ENCODE measurements at regions not wholly inside any gene's neighbourhood (a gene's known extent, or its start where the extent isn't known, plus 50 kb on each side); places are given as distances from the start of the nearest gene placed in this dataset.

DNA sequence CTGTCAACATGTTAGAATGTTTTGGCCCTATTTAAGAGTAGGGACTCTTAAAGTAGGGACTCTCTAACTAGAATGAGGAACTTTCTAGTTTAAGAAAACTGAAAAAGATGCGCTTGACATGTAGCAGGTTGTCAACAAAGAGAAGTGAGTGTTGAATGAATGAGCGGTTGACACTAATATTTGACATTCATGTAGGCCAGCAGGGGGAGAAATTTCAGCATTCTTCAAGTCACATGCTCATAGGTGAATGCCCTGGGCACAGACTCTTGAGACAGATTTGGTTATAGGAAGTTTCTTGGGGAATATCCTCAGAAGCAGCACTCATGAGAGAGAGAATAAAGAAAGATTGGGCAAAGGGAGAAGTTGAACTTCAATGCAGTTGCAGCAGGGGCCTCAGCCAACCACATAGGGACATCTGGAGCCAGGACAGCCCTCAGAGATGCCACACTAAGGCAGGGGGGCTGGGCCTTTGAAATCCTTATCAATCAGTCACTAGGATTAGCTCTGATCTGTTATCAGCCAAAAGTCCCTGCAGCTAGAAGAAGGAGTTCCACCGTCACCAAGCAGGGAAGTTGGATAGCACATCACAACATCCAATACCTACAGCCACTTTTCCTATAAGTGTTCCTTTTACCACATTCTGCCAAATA lies 145.1 kb upstream of the FKBP1C start:
- TF ChIP-seq, protein P1, sequence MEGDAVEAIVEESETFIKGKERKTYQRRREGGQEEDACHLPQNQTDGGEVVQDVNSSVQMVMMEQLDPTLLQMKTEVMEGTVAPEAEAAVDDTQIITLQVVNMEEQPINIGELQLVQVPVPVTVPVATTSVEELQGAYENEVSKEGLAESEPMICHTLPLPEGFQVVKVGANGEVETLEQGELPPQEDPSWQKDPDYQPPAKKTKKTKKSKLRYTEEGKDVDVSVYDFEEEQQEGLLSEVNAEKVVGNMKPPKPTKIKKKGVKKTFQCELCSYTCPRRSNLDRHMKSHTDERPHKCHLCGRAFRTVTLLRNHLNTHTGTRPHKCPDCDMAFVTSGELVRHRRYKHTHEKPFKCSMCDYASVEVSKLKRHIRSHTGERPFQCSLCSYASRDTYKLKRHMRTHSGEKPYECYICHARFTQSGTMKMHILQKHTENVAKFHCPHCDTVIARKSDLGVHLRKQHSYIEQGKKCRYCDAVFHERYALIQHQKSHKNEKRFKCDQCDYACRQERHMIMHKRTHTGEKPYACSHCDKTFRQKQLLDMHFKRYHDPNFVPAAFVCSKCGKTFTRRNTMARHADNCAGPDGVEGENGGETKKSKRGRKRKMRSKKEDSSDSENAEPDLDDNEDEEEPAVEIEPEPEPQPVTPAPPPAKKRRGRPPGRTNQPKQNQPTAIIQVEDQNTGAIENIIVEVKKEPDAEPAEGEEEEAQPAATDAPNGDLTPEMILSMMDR (IDR thresholded peaks at IDR 0.05; ENCODE audit: insufficient read depth, low read length, poor library complexity, severe bottlenecking) = peak; percentile 33
- no peak for DNase-seq (ENCODE audit: extremely low read depth, insufficient read length)
- no peaks in the 10 kb centered on the region for H3K36me3 ChIP-seq (ENCODE audit: control insufficient read depth, insufficient read depth, low read length)
- no peaks in the 10 kb centered on the region for H3K27me3 ChIP-seq (replicated peaks; ENCODE audit: control insufficient read depth, insufficient read depth, low read length)
- no peak overlapping the region for H3K4me3 ChIP-seq (replicated peaks; ENCODE audit: low read depth, low read length)

DNA sequence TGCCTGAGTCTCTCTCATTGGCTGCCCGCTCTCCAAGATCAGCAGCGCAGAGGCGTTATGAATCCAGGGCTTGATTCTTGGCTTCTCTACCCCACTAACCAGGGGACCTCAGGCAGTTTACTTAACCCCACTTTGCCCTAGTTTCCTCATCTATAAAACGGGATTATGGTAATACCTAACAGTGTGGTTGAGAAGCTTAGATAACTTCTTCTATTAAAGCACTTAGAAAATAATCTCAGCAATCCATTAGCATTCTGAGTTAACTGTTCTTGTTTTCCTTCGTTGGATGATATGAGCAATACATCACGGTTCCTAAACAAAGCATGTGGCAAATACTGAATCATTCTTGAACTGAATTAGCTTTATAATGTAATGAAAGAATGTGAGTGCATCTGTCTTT lies 116.3 kb upstream of the FKBP1C start:
- H3K4me3 ChIP-seq (replicated peaks; ENCODE audit: low read depth, low read length) = no peak overlapping the region
- H3K27me3 ChIP-seq (replicated peaks; ENCODE audit: control insufficient read depth, insufficient read depth, low read length) = no peaks in the 10 kb centered on the region
- no peaks in the 10 kb centered on the region for H3K36me3 ChIP-seq (ENCODE audit: control insufficient read depth, insufficient read depth, low read length)
- TF ChIP-seq, protein P1 (IDR thresholded peaks at IDR 0.05; ENCODE audit: insufficient read depth, low read length, poor library complexity, severe bottlenecking) = no peak
- DNase-seq (ENCODE audit: extremely low read depth, insufficient read length) = no peak

DNA sequence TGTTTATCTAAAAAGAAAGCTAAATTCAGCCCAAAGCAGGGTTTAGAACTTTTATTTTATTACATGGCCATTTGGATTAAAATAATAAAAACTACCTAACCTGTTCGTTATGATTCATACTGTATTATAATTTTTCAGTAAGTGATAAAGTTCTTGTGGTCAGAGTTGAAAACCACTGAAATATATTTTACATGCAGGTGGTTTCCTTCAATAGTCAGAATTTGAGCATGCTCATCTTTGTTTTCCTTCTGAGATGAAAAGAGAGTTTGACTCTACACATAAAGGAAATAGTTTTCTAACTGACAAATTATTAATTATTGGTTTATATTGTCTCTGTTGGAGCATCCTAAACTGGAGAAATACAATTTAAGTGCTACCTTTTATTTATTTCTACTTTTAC lies 114.0 kb upstream of the FKBP1C start:
- Histone ChIP-seq H3K4me3 (replicated peaks; ENCODE audit: low read depth, low read length) (no peak overlapping the region), H3K27me3 (replicated peaks; ENCODE audit: control insufficient read depth, insufficient read depth, low read length) (no peaks in the 10 kb centered on the region), H3K36me3 (ENCODE audit: control insufficient read depth, insufficient read depth, low read length) (no peaks in the 10 kb centered on the region)
- TF ChIP-seq, protein P1 (IDR thresholded peaks at IDR 0.05; ENCODE audit: insufficient read depth, low read length, poor library complexity, severe bottlenecking) = no peak
- DNase-seq (ENCODE audit: extremely low read depth, insufficient read length) = no peak

DNA sequence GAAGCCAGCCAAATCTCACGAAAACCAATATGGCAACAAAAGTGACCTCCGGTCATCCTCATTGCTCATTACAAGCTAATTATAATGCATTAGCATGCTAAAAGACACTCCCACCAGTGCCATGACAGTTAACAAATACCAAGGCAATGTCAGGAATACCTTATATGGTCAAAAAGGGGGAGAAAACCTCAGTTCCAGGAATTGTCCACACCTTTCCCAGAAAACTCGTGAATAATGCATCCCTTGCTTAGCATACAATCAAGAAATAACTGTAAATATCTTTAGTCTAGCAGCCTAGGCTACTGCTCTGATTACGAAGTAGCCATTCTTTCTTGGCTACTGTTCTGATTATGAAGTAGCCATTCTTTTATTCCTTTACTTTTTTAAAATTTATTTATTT lies 112.5 kb upstream of the FKBP1C start:
- no peak for DNase-seq (ENCODE audit: extremely low read depth, insufficient read length)
- no peaks in the 10 kb centered on the region for H3K36me3 ChIP-seq (ENCODE audit: control insufficient read depth, insufficient read depth, low read length)
- TF ChIP-seq, protein P1 (IDR thresholded peaks at IDR 0.05; ENCODE audit: insufficient read depth, low read length, poor library complexity, severe bottlenecking) = no peak
- H3K27me3 ChIP-seq (replicated peaks; ENCODE audit: control insufficient read depth, insufficient read depth, low read length) = no peaks in the 10 kb centered on the region
- no peak overlapping the region for H3K4me3 ChIP-seq (replicated peaks; ENCODE audit: low read depth, low read length)

DNA sequence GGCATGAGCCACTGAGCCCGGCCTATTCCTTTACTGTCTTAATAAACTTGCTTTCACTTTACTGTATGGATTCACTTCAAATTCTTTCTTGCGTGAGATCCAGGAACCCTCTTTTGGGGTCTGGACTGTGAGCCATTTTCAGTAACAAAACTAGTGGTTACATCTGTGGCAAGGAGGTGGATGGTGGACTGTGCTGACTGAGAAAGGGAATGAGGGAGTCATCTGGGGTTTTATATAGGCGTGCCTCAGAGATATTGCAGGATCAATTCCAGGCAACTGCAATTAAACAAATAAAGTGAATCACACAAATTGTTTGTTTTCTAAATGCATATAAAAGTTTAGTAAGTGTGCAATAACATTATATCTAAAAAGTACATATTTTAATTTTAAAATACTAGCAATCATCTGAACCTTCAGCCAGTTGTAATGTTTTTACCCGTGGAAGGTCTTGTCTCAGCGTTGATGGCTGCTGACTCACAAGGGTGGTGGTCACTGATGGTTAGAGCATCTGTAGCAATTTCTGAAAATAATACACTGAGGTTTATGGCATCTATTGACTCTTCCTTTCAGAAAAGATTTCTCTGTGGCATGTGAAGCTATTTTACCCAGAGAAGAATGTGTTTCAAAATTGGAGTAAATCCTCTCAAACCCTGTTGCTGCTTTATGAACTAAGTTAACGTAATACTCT lies 111.4 kb upstream of the FKBP1C start:
- DNase-seq (ENCODE audit: extremely low read depth, insufficient read length) = no peak

More for the DNA sequence above, 111.4 kb upstream of the FKBP1C start:
- TF ChIP-seq, protein P1 (IDR thresholded peaks at IDR 0.05; ENCODE audit: insufficient read depth, low read length, poor library complexity, severe bottlenecking) = no peak
- H3K27me3 ChIP-seq (replicated peaks; ENCODE audit: control insufficient read depth, insufficient read depth, low read length) = no peaks in the 10 kb centered on the region
- no peaks in the 10 kb centered on the region for H3K36me3 ChIP-seq (ENCODE audit: control insufficient read depth, insufficient read depth, low read length)
- no peak overlapping the region for H3K4me3 ChIP-seq (replicated peaks; ENCODE audit: low read depth, low read length)

Data from GM06990 (cell line).